ENCODE measurements at regions not wholly inside any gene's neighbourhood (a gene's known extent, or its start where the extent isn't known, plus 50 kb on each side); places are given as distances from the start of the nearest gene placed in this dataset.

GRCh38 chr17:71085238-71086033 lies 916.1 kb downstream of the KCNJ2 start:
- TF ChIP-seq EZH2 (IDR thresholded peaks at IDR 0.05) (no peak), POLR2AphosphoS5 (IDR thresholded peaks at IDR 0.05; ENCODE audit: borderline replicate concordance, low read depth, low read length) (no peak), FOXP2 (optimal IDR thresholded peaks at IDR 0.05; ENCODE audit: control extremely low read depth, extremely low read length, insufficient read depth) (no peak)
